Activated B cell treated with CpG ODN at 0.5 μM for 24 hours (primary cell): ENCODE measurements at regions not wholly inside any gene's neighbourhood (a gene's known extent, or its start where the extent isn't known, plus 50 kb on each side); places are given as distances from the start of the nearest gene placed in this dataset.

Experiments
- ATAC-seq: fragments of 200-7000 bp; cut with Tn5 transposase; one replicate; pipeline ENCODE4 v1.10.0; 2021; ENCODE audit warnings: low read depth, mild to moderate bottlenecking, moderate library complexity
- CTCF ChIA-PET: fragments of 350-600 bp; sonication (Branson Sonifier 250); formaldehyde crosslinking; loops from one replicate; lab custom pipeline; 2021; ENCODE audit warnings: antibody characterized with exemption; lab: Charles Lee
- POLR2A ChIA-PET: fragments of 350-600 bp; sonication (Branson Sonifier 250); formaldehyde crosslinking; loops from one replicate; lab custom pipeline; 2021; ENCODE audit warnings: antibody characterized with exemption; lab: Charles Lee
- DNase-seq: peaks from one replicate; pipeline ENCODE4 v3.0.0; 2022
- H3K27ac Mint-ChIP-seq: one replicate; pipeline ENCODE4 v1.8.0; 2020; ENCODE audit warnings: mixed read lengths
- H3K27me3 Mint-ChIP-seq: one replicate; pipeline ENCODE4 v1.8.0; 2021; ENCODE audit warnings: mixed read lengths
- H3K36me3 Mint-ChIP-seq: one replicate; pipeline ENCODE4 v1.8.0; 2021; ENCODE audit warnings: low read depth, mixed read lengths
- H3K4me1 Mint-ChIP-seq: one replicate; pipeline ENCODE4 v1.8.0; 2021; ENCODE audit warnings: mixed read lengths
- H3K4me3 Mint-ChIP-seq: one replicate; pipeline ENCODE4 v1.8.0; 2020; ENCODE audit warnings: mild to moderate bottlenecking, mixed read lengths
- H3K9me3 Mint-ChIP-seq: one replicate; pipeline ENCODE4 v1.8.0; 2020; ENCODE audit warnings: mixed read lengths
- CTCF ChIP-seq: fragments of 200-600 bp; IDR thresholded peaks from one replicate; pipeline ENCODE4 v1.8.0; 2022; ENCODE audit warnings: antibody characterized with exemption, mild to moderate bottlenecking
- intact Hi-C: fragments of 100-400 bp; cut with micrococcal nuclease; formaldehyde crosslinking; loops from one replicate; pipeline ENCODE4 v1.15.1; 2024

DNA sequence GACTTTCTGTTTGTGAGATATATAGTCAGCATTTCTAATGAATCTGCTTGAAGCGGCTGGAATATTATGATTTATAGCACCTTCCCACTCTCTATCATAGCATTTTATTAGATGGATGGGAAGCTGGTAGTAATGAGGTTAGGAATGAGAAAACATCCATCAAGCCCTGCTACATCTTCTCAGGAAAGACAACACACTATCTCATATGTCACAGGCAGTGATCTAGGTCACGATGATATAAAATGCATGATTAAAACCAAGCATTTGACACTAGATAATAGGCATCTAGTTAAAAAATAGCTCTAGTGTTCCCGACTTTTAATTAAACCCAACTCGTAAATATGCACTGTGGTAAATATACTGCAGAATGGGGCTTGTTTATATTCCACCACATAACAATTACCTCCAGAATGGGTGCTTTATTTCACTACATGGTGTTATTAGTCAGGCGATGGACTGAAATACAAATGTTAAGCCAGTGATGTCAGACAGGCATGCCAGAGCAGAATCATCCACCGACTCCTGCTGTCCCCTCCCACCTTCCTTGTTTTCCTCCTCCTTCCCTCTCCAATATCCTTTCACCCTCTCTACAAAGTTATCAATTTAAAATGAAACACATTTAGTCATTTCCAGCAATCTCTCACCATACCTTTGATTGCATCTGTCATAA, 286.8 kb downstream of the SPATA31D1 start:
- no peaks in the 10 kb centered on the region for H3K27me3 Mint-ChIP-seq
- no peak for ATAC-seq
- POLR2A ChIA-PET, result no interaction called here

GRCh38 chr9:82281066-82281465, 292.5 kb downstream of the SPATA31D1 start:
- DNase-seq (no peak), ATAC-seq (no peak)
- TF ChIP-seq CTCF, result no peak
- H3K9me3 Mint-ChIP-seq, result peaks cover 6% of the 10 kb centered on the region
- ChIA-PET POLR2A (no interaction called here), CTCF (no interaction called here)
- H3K27me3 Mint-ChIP-seq, result no peaks in the 10 kb centered on the region
- H3K36me3 Mint-ChIP-seq, result no peaks in the 10 kb centered on the region
- H3K27ac Mint-ChIP-seq, result no peak overlapping the region
- H3K4me3 Mint-ChIP-seq, result no peak overlapping the region
- peaks cover 9% of the 10 kb centered on the region for H3K4me1 Mint-ChIP-seq
- intact Hi-C loops, result no loop called here

More for the DNA sequence above, 286.8 kb downstream of the SPATA31D1 start:
- DNase-seq, result no peak
- Mint-ChIP-seq H3K27ac (no peak overlapping the region), H3K9me3 (peaks cover 6% of the 10 kb centered on the region), H3K4me3 (no peak overlapping the region), H3K4me1 (peaks cover 9% of the 10 kb centered on the region), H3K36me3 (no peaks in the 10 kb centered on the region)
- CTCF ChIA-PET, result no interaction called here
- intact Hi-C loops, result loop anchor here (10.0 kb wide), 1 partner anchor 59 kb away; no protein-coding TSS in a partner anchor
- no peak for TF ChIP-seq CTCF

GRCh38 chr9:82284758-82285157, 296.2 kb downstream of the SPATA31D1 start:
- H3K27ac Mint-ChIP-seq, result no peak overlapping the region
- TF ChIP-seq CTCF, result no peak

GRCh38 chr9:82295181-82295580, 306.6 kb downstream of the SPATA31D1 start:
- TF ChIP-seq CTCF, result no peak
- Mint-ChIP-seq H3K27me3 (no peaks in the 10 kb centered on the region), H3K27ac (no peak overlapping the region), H3K9me3 (peaks cover 3% of the 10 kb centered on the region), H3K36me3 (no peaks in the 10 kb centered on the region), H3K4me1 (peaks cover 2% of the 10 kb centered on the region), H3K4me3 (no peak overlapping the region)
- POLR2A ChIA-PET, result no interaction called here
- no peak for DNase-seq
- CTCF ChIA-PET, result no interaction called here
- ATAC-seq, result no peak
- intact Hi-C loops, result no loop called here

More at GRCh38 chr9:82284758-82285157, 296.2 kb downstream of the SPATA31D1 start:
- intact Hi-C loops, result no loop called here
- no peak for DNase-seq
- no peaks in the 10 kb centered on the region for H3K36me3 Mint-ChIP-seq
- H3K9me3 Mint-ChIP-seq, result peaks cover 2% of the 10 kb centered on the region
- ChIA-PET CTCF (no interaction called here), POLR2A (no interaction called here)
- ATAC-seq, result no peak
- no peaks in the 10 kb centered on the region for H3K27me3 Mint-ChIP-seq
- no peaks in the 10 kb centered on the region for H3K4me1 Mint-ChIP-seq
- H3K4me3 Mint-ChIP-seq, result no peak overlapping the region

GRCh38 chr9:82299870-82300269, 311.3 kb downstream of the SPATA31D1 start:
- Mint-ChIP-seq H3K36me3 (no peaks in the 10 kb centered on the region), H3K9me3 (peaks cover 13% of the 10 kb centered on the region), H3K27ac (no peak overlapping the region), H3K4me3 (no peak overlapping the region), H3K27me3 (no peaks in the 10 kb centered on the region), H3K4me1 (no peaks in the 10 kb centered on the region)
- DNase-seq, result no peak
- ATAC-seq, result no peak
- intact Hi-C loops, result no loop called here
- CTCF ChIA-PET, result no interaction called here
- POLR2A ChIA-PET, result no interaction called here
- no peak for TF ChIP-seq CTCF
